ENCODE measurements at regions not wholly inside any gene's neighbourhood (a gene's known extent, or its start where the extent isn't known, plus 50 kb on each side); places are given as distances from the start of the nearest gene placed in this dataset.

DNA sequence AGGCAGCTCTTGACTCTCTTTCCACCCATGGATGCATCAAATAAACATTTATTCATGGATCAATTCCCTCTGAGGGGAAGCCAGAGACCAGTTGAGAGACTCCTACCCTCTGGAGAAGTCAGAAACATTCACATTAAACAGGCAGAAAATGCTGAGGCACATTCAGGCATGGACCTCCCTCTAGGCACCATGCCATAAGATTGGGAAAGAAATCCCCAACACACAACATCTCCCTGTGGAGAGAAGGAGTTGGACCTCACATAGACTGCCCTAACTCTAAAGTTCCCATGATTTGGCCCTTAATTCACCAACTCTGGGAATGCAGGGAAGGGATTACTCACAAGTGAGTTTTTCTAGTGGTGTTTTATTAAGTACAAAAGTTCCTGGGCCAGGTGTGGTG lies 415.3 kb upstream of the C1orf87 start:
- Histone ChIP-seq H3K4me2 (ENCODE audit: low read length) (no peak overlapping the region), H3K27me3 (ENCODE audit: low read depth, low read length) (no peaks in the 10 kb centered on the region), H3K27ac (ENCODE audit: low read length) (no peak overlapping the region), H3K79me2 (ENCODE audit: low read length) (no peaks in the 10 kb centered on the region), H3K4me1 (ENCODE audit: low read length) (no peaks in the 10 kb centered on the region), H4K20me1 (ENCODE audit: insufficient read depth, low read length) (no peaks in the 10 kb centered on the region), H3K9me3 (ENCODE audit: insufficient read depth, low read length) (no peaks in the 10 kb centered on the region), H3K36me3 (replicated peaks; ENCODE audit: low read depth, low read length) (no peaks in the 10 kb centered on the region), H3K9ac (ENCODE audit: low read length) (no peak overlapping the region), H2AFZ (ENCODE audit: low read depth, low read length) (no peak overlapping the region), H3K4me3 (ENCODE audit: low read length) (no peak overlapping the region)
- no peak for TF ChIP-seq EZH2phosphoT487 (IDR thresholded peaks at IDR 0.05; ENCODE audit: low read depth)
- TF ChIP-seq, protein P1, sequence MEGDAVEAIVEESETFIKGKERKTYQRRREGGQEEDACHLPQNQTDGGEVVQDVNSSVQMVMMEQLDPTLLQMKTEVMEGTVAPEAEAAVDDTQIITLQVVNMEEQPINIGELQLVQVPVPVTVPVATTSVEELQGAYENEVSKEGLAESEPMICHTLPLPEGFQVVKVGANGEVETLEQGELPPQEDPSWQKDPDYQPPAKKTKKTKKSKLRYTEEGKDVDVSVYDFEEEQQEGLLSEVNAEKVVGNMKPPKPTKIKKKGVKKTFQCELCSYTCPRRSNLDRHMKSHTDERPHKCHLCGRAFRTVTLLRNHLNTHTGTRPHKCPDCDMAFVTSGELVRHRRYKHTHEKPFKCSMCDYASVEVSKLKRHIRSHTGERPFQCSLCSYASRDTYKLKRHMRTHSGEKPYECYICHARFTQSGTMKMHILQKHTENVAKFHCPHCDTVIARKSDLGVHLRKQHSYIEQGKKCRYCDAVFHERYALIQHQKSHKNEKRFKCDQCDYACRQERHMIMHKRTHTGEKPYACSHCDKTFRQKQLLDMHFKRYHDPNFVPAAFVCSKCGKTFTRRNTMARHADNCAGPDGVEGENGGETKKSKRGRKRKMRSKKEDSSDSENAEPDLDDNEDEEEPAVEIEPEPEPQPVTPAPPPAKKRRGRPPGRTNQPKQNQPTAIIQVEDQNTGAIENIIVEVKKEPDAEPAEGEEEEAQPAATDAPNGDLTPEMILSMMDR (IDR thresholded peaks at IDR 0.05; ENCODE audit: low read depth, low read length): no peak

DNA sequence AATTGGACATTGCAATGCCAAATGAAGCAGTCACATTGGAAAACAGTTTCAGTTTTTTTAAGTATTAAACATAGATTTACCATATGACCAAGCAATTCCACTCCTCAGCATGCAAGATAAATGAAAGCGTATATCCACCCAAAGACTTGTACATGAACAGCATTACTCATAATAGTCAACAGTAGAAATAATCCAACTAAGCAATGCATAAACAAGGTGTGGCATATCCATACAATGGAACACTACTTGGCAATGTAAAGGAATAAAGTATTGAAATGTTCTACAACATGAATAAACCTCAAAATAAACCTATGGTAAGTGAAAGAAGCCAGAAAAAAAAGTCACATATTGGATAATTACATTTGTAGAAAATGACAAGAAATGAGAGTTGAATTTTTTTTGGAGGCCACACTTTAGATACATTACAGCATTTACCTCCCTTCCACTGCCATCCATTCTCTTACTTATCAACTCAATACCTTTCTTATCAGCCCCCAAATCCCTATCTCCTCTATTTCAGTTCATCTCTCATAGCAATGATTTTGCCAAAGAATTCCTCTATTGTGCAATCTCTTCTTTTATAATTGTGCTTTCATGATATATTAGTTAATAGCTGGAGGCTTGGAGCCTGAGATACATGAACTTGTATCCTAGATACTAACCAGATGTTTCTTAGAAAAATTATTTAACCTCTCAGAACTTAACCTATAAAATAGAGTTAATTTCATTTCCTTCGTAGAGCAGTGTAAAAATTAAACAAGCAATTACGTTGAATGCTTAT lies 414.2 kb upstream of the C1orf87 start:
- no peaks in the 10 kb centered on the region for H3K79me2 ChIP-seq (ENCODE audit: low read length)
- no peak overlapping the region for H2AFZ ChIP-seq (ENCODE audit: low read depth, low read length)
- no peak overlapping the region for H3K9ac ChIP-seq (ENCODE audit: low read length)
- H3K4me3 ChIP-seq (ENCODE audit: low read length): no peak overlapping the region
- no peaks in the 10 kb centered on the region for H3K4me1 ChIP-seq (ENCODE audit: low read length)
- H4K20me1 ChIP-seq (ENCODE audit: insufficient read depth, low read length): no peaks in the 10 kb centered on the region
- no peak overlapping the region for H3K4me2 ChIP-seq (ENCODE audit: low read length)
- H3K27me3 ChIP-seq (ENCODE audit: low read depth, low read length): no peaks in the 10 kb centered on the region
- H3K36me3 ChIP-seq (replicated peaks; ENCODE audit: low read depth, low read length): no peaks in the 10 kb centered on the region
- no peak overlapping the region for H3K27ac ChIP-seq (ENCODE audit: low read length)
- no peak for TF ChIP-seq EZH2phosphoT487 (IDR thresholded peaks at IDR 0.05; ENCODE audit: low read depth)
- TF ChIP-seq, protein P1 (IDR thresholded peaks at IDR 0.05; ENCODE audit: low read depth, low read length): no peak
- H3K9me3 ChIP-seq (ENCODE audit: insufficient read depth, low read length): no peaks in the 10 kb centered on the region

- Histone ChIP-seq H3K4me2 (ENCODE audit: low read length) (no peak overlapping the region), H3K4me1 (ENCODE audit: low read length) (no peaks in the 10 kb centered on the region), H3K79me2 (ENCODE audit: low read length) (no peaks in the 10 kb centered on the region), H2AFZ (ENCODE audit: low read depth, low read length) (no peak overlapping the region), H3K9ac (ENCODE audit: low read length) (no peak overlapping the region), H3K27me3 (ENCODE audit: low read depth, low read length) (no peaks in the 10 kb centered on the region), H3K27ac (ENCODE audit: low read length) (no peak overlapping the region), H3K9me3 (ENCODE audit: insufficient read depth, low read length) (no peaks in the 10 kb centered on the region), H4K20me1 (ENCODE audit: insufficient read depth, low read length) (no peaks in the 10 kb centered on the region), H3K4me3 (ENCODE audit: low read length) (no peak overlapping the region), H3K36me3 (replicated peaks; ENCODE audit: low read depth, low read length) (no peaks in the 10 kb centered on the region)
- no peak for TF ChIP-seq EZH2phosphoT487 (IDR thresholded peaks at IDR 0.05; ENCODE audit: low read depth)
- TF ChIP-seq, protein P1 (IDR thresholded peaks at IDR 0.05; ENCODE audit: low read depth, low read length): no peak
Observed at GRCh38 chr1:60483509-60483908, 409.9 kb upstream of the C1orf87 start.

DNA sequence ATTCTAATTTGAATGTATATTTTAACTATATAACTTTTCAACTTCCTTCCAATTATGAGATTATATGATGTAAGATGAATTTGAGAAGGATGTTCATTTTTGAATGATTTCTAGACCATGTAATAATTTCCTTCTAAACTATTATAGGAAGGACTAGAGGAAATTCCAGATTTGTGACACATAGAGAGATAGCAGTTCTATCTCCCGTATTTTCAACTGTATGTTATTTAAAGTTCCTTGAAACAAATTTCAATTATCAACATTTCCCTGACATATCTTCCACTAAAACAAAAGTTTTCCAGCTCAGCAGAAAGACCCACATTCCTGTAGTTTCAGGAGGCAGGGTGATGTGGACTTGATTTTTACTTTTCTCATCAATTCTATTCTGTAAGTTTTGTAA lies 396.7 kb upstream of the C1orf87 start:
- no peak for TF ChIP-seq EZH2phosphoT487 (IDR thresholded peaks at IDR 0.05; ENCODE audit: low read depth)
- TF ChIP-seq, protein P1 (IDR thresholded peaks at IDR 0.05; ENCODE audit: low read depth, low read length): no peak
- Histone ChIP-seq H3K4me1 (ENCODE audit: low read length) (no peaks in the 10 kb centered on the region), H3K4me2 (ENCODE audit: low read length) (no peak overlapping the region), H3K79me2 (ENCODE audit: low read length) (no peaks in the 10 kb centered on the region), H2AFZ (ENCODE audit: low read depth, low read length) (no peak overlapping the region), H3K27ac (ENCODE audit: low read length) (no peak overlapping the region), H3K9ac (ENCODE audit: low read length) (no peak overlapping the region), H3K9me3 (ENCODE audit: insufficient read depth, low read length) (no peaks in the 10 kb centered on the region), H4K20me1 (ENCODE audit: insufficient read depth, low read length) (no peaks in the 10 kb centered on the region), H3K4me3 (ENCODE audit: low read length) (no peak overlapping the region), H3K36me3 (replicated peaks; ENCODE audit: low read depth, low read length) (no peaks in the 10 kb centered on the region), H3K27me3 (ENCODE audit: low read depth, low read length) (no peaks in the 10 kb centered on the region)

Data from OCI-LY3 (cell line).